Activated CD8-positive, alpha-beta memory T cell treated with anti-CD3 and anti-CD28 coated beads for 36 hours (primary cell): ENCODE measurements at regions not wholly inside any gene's neighbourhood (a gene's known extent, or its start where the extent isn't known, plus 50 kb on each side); places are given as distances from the start of the nearest gene placed in this dataset.

ENCODE experiments used
- CTCF ChIA-PET: fragments of 350-600 bp; sonication (Branson Sonifier 250); formaldehyde crosslinking; loops from one replicate; lab custom pipeline; 2021; ENCODE audit warnings: antibody characterized with exemption; lab: Charles Lee
- POLR2A ChIA-PET: fragments of 350-600 bp; sonication (Branson Sonifier 250); formaldehyde crosslinking; loops from one replicate; lab custom pipeline; 2021; ENCODE audit warnings: antibody characterized with exemption; lab: Charles Lee

DNA sequence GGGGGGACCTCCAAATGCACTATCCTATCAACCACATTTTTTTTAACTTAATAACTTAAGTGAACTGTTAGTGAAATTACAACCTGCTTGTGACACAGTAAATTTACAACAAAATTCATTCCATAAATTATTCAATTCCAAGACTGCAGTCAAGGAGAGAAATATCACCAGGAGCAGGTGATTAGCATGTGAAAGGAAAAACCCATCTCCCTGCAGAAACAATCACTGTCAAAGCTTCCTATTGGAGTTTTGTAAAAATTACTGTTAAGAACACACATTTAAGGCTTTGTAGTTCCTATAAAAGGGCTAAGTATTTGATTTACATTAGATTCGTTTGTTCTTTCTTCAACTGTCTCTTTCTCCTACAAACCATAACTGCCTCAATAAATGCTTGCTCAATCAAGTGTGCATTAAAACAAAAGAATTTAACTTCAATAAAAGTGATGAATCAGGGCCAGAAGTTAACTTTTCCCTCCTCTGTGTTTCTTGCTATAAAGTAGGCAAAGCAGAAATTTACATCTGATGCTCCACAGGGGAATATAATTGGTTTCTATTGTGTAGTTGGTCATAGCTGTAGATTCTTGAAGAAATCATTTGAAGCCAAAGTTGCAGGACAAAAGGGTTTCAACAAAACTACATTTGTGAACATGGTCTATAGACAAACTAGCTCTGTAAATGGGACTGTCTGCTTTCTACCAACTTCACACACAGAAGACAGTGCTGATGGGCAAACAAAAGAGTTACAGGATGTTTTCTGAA lies 195.1 kb upstream of the PSMD7 start:
- CTCF ChIA-PET: no interaction called here
- POLR2A ChIA-PET: no interaction called here

DNA sequence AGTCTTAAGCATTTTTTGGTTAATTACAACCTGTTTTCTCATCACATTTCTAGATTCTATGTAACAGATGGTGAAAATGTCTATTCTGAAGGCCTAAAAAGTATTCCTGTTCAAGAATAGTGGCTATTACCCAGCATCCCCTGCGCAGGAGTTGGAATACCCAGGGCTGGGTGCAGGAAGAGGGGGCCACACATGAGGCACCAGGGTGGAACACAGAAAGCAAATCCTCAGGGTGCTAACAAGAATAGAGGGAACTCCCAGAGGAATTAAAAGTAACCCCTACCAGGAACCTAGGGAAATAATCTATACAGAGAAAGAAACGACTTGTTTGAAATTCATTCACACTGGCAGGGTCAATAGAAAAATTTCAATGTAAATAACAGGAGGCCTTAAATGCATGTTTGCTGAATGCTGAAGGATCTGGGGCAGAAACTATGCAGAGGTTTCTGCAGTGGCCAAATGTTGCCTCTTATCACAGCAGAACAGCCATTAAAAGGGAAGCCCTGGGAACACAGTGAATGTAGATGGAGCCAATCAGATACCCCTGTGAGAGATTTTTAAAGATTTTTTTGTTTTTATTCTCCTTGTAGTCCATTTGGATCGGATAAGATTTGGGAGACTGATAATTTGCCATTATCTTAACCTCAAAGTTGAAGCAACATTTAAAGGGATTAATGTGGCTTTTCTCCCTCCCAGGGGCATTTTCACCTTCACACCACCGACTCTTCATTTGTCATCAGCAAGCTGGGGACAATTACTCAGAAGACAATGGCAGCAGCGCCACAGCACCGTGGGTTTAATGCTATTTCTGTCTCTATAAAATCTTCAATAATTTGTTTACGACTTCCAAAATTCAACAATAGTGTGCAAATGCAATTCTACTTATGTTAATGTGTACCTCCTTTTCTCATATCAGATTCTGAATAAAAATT lies 196.0 kb upstream of the PSMD7 start:
- ChIA-PET CTCF (no interaction called here), POLR2A (no interaction called here)

DNA sequence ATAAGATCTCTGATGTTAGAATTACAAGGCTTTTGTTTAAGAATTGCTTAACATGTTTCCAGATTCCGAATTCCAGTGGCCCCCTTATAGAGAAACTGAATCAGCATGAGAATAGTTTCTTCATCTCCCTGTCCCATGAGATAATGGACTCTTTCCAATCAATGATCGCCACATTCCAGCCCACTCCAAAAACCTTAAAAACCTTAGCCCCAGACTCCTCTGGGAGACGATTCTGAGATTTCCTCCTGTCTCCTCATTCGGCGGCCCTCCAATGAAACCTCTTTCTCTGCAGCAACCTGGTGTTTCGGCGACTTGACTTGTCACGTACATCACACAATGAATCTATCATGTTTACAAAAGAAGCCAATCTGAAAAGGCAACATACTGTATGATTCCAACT lies 197.1 kb upstream of the PSMD7 start:
- CTCF ChIA-PET: no interaction called here
- POLR2A ChIA-PET: no interaction called here

DNA sequence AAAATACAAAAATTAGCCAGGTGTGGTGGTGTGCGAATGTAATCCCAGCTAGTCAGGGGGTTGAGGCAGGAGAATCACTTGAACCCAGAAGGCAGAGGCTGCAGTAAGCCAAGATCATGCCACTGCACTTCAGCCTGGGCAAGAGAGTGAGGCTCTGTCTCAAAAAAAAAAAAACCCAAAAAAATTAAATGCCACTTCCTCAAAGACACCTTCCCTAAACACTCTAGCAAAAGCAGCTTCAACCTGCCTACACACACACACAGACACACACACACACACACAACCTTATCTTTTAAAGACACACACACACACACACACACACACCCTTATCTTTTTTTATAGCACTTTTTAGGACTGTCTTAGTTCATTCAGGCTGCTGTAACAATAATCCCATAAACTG lies 201.7 kb upstream of the PSMD7 start:
- ChIA-PET CTCF (no interaction called here), POLR2A (no interaction called here)

DNA sequence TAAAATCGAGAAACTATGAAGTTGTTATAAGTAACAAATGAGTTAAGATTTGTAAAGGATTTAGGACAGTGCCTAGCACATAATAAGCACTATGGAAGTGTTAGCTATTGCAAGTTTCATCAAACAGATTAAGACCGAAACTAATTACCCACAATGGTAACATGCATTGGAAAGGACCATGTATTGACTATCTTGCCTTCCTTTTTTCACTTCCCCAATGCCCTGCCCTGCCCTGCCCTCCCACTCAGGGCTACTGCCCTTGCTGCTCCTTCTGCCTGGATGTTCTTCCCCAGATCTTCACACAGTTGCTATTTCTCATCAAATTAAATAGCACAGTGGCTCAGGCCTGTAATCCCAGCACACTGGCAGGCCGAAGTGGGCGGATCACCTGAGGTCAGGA lies 202.1 kb upstream of the PSMD7 start:
- POLR2A ChIA-PET: no interaction called here

DNA sequence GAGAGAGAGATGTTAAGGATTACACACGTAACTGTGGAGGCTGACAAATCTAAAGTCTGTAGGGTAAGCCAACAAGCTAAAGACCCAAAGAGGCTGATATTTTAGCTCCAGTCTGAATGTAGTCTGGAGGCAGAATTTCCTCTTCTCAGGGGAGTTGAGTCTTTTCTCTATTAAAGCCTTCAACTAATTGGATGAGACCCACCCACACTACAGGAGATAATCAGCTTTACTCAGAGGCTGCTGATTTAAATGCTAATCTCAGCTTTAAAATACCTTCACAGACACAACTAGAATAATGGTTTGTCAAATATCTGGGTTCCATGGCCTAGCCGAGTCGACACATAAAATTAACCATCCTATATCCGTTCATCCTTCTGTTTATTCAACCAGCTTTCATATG lies 204.3 kb upstream of the PSMD7 start:
- POLR2A ChIA-PET: no interaction called here
- CTCF ChIA-PET: no interaction called here

More for the DNA sequence above, 202.1 kb upstream of the PSMD7 start:
- CTCF ChIA-PET: no interaction called here

DNA sequence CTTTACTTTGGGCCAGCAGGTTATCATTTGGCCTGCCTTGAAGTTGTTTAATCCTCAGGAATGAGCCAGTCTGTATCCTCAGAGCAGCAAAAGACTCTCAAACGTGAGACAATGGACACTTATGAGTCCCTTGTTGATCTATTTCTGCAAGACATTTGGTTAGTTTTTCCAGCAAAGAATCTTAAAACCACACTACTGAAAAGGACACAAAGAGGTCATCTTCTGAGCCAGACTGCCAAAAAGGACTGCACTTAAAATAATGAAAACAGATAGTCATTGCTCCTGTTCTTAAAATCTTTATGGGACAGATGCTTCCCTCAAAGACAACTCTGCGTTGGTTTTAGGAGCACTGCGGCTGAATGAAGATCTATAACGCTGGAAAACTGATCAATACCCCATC lies 205.7 kb upstream of the PSMD7 start:
- CTCF ChIA-PET: interaction anchor here (0.6 kb wide), 1 partner anchor 190 kb away, joined by 5 read pairs; no protein-coding TSS in a partner anchor
- POLR2A ChIA-PET: no interaction called here

DNA sequence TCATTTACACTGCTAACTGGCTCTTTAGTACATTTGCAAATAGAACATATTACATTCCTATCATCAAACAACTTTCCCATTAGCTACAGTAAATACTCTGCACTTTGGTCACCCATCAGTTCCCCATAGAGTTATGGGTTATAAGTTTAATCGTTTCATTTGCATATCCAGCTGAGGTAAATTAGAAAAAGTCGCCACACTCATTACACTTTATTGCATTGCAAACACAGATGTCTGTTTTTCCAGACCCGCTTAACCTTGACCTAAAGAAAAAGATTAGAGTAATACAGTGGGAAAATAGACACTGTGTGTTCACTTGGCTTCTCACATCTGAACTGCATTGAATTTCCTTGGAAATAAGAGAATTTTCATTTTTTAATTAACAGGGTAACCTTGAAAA lies 213.1 kb upstream of the PSMD7 start:
- ChIA-PET POLR2A (no interaction called here), CTCF (no interaction called here)

DNA sequence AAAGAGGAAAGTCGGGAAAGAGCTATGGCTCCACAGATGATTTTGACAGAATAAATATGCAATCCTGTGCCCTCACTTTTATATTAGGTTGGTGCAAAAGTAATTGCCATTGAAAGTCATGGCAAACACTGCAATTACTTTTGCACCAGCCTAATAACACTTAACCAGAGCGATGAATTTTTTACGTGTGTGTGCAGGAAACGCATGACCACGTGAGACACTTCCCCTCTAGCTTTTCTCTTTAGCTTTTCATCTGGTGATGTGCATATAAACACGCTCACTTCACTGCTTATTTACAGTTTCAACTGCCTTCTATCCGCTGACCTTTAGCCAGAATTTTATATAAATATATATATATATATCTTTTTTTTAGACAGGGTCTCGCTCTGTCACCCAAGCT lies 216.3 kb upstream of the PSMD7 start:
- ChIA-PET POLR2A (no interaction called here), CTCF (no interaction called here)

DNA sequence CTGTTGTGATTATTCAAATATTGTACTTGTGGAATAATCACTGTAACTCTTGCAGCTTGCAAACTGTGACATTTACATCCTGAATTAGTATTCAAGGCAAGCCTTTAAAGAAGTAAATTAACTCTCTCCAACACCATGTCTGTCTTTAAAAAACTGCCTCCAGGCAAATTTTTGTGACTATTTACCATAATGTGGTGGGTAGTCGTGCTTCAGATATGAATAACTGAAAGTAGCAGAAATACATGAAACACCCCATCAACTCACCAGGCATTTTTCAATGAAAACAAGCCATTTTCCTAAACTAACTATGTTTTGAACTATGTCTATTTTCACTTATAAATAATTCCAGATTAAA lies 217.4 kb upstream of the PSMD7 start:
- POLR2A ChIA-PET: no interaction called here
- CTCF ChIA-PET: interaction anchor here (0.6 kb wide), 1 partner anchor 789 kb away, joined by 3 read pairs; no protein-coding TSS in a partner anchor

DNA sequence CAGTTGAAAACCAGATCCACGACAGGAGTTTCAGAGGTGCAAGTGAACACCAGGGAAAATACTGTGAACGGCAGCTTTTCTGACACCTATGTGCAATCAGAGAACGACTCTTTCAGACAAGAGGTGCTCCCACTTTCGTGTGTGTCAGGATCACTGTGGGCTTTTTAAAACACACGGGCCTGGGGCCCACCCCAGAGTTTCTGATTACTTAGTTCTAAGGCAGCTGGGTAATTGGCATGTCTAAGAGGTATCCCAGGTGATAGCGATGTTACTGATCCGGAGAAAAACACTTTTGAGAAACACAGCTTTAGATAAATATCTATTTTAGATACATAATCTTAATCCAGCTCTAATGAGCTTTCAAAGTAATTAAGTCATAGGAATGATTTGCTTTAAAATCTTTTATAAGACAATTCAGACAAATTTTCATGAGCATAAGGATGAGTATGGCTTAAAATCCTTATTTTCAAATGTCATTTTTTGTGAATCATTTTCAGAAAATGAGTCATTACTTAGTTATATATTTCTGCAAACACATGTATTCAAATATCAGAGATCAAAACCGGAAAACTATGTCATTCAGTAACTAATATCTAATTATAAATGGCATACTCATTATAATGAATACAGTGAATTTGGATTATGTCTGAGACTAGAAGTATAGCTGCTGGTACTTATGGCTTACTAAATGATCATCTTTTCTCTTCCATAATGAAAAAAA lies 217.9 kb upstream of the PSMD7 start:
- CTCF ChIA-PET: interaction anchor here (0.6 kb wide), 1 partner anchor 790 kb away, joined by 3 read pairs; no protein-coding TSS in a partner anchor

DNA sequence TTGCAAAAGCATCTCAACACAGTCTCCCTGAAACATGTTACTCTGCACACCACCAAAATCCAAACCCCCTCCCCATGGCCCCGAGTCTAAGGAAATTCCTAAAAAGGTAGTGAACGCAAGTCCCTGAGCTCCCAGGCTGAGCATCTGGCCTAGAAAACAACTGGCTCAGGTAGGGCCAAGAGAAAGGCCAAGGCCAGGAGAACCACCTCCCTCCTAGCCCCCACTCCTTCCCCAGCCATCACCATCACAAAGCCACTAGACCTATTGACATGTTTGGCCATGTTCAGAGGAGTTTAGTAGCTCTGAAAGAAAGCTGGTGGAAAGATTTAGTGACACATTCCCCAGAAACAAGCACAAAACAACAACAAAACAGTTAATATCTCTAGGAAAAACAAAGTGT lies 220.0 kb upstream of the PSMD7 start:
- POLR2A ChIA-PET: no interaction called here
- CTCF ChIA-PET: no interaction called here

More for the DNA sequence above, 217.9 kb upstream of the PSMD7 start:
- POLR2A ChIA-PET: no interaction called here

DNA sequence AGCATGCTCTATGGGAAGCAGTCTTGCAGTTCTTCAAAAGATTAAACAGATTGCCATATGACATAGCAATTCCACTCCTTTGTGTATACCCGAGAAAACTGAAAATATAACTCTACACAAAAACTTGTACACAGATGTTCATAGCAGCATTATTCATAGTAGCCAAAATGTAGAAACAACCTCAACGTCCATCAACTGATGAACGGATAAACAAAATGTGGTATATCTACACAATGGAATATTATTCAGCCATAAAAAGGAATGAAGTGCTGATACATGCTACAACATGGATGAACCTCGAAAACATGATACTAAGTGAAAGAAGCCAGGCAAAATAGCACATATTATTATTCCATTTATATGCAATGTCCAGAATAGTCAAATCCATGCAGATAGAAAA lies 221.2 kb upstream of the PSMD7 start:
- ChIA-PET CTCF (no interaction called here), POLR2A (no interaction called here)

DNA sequence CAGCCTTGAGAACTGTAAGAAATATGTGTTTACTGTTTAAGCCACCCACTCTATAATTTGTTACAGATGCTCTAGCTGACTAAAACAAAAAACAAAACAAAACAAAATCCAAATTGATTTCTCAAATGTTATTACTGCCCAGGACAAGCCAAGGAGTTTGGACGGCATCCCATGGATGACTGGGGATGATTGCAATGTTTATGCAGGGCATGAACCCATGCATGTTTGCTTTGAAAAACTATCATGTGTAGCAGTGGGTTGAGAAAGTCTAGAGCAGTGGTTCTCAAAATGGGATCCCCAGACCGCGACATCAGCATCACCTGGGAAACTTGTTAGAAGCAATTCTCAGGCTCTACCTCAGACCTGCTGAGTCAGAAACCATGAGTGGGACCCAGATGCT lies 223.2 kb upstream of the PSMD7 start:
- POLR2A ChIA-PET: no interaction called here
- CTCF ChIA-PET: no interaction called here

DNA sequence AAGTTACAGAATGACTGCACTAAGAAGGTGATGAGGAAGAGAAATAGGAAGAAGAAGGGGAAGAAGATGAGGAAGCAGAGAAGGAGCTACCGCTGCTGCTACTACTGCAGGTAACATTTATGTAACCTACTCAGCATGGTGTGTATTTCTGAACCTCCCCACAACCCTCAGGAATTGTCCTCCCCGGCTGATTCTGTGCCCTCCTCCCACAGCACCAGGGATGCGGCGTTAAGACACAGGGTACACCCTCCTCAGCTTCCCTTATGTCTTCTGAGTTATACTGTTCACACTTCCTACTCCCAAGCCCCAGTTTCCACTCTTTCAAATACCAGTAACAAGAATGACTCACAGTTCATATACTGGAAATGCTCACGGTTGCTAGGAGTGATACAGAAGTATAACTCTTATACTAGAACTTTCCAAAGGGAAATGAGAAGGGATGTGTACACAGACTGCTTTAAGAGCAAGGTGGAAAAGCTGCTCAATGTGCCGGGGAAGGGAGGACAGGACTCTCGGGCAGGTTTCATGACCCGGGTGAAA lies 224.5 kb upstream of the PSMD7 start:
- CTCF ChIA-PET: no interaction called here
- POLR2A ChIA-PET: no interaction called here

DNA sequence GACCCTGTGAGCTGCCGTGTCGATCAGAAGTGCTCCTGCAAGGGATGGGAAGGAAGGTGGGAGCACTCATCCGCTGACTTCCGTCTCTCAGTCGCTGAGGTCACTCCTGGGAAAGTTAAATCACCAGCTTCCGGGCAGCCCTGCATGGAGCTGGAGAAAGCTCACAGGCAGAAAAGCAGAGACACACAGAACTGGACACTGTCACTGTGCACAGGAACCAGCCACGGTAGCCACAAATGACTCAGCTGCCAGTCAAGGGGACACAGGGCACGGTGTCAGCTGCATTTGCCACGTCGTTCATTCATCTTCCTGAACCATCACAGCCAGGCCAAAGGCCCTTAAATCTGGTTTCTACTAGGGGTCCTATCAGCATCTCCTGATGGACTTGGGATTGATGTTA lies 226.4 kb upstream of the PSMD7 start:
- ChIA-PET CTCF (no interaction called here), POLR2A (no interaction called here)

DNA sequence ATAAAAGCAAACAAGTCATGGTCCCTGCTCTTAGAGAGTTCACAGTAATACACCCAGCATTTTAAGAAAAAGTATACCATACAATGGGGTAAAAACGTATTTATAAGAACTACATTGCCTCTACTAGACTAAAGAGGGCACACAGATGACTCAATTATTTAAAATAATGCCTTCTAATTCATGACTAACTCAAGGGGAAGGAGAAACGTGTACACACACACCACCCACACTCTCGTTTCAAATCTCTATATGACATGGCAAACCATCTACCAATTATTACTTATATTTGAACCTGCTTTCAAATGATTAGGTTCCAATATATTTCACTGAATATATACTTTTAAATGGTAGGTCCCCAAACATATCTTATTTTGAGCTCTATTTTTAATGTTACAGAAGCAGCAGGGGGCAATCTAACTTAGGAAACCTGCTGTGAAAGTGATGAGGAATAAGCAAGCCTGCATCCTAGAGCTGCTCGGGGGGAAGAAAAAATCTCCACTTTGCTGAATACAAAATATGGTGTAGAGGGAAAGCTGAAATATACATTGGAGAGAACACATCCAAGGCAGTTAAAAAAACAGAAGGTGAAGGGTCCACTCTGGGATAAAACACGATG lies 232.4 kb upstream of the PSMD7 start:
- ChIA-PET POLR2A (no interaction called here), CTCF (no interaction called here)

DNA sequence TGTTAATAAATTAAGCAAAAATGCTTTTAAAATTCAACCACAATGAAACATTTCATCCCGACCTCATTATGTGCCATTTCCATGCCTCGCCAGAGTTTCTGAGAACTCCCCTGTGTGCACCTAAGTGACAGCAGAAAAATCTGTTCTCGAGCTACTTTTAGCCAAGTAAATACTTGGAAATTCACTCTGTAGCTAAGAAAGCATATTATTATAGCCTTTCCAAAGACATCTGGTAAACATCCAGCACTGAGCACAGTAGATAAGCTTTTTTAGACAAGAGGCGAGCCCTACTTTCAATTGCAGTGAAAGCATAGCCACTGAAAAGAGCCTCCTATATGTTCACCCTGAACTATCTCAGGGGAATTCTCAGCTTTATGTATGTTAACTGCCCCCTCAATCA lies 242.8 kb upstream of the PSMD7 start:
- ChIA-PET CTCF (no interaction called here), POLR2A (no interaction called here)

DNA sequence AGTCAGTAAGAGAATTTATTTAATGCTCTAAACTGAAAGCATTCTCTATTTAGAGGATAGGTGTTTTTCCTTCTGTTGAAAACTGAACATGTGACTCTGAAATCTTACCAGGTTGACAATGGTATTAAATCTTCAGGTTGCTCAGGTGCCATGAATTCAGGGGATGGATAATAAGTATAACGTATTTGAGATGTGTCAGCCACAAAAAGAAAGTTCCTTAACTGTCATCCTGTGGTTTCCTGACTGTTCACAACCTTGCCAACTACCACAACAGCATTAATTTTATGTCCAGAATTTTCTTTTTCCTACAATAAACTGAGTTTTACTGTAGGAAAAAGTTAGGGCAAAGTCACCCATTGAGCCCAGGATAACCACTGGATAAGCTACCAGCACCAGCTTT lies 243.3 kb upstream of the PSMD7 start:
- ChIA-PET CTCF (no interaction called here), POLR2A (no interaction called here)

DNA sequence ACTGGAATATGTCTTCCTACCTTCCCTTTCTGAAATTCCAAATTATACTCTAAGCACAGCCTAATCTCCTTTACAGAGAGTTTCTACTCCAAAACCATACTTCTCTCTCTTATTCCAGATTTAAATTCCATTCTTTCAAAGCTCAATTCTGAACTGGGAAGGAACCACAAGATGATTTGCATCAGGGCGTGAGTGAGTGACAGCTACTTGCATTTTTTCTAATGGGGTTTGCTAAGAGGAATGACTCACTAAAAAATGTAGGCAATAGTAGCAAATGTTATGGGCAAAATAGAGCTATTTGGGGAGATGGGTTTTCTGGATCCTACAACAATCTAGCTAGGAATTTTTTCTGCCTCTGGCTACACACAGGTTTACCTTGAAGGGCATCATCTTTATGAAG lies 244.6 kb upstream of the PSMD7 start:
- CTCF ChIA-PET: no interaction called here
- POLR2A ChIA-PET: no interaction called here
